Gastroesophageal sphincter (tissue), 4 donors: ENCODE measurements at regions not wholly inside any gene's neighbourhood (a gene's known extent, or its start where the extent isn't known, plus 50 kb on each side); places are given as distances from the start of the nearest gene placed in this dataset.

Experiments
- ATAC-seq: fragments of 150-250 bp; one replicate; pipeline ENCODE4 v1.9.1; 2016; ENCODE audit warnings: mild to moderate bottlenecking, moderate library complexity
- H3K27ac ChIP-seq, 4 donors: fragments of 200-600 bp; sonication (generic) in 3 of 4; 1 replicate in 3 of 4; 2 replicates in 1 of 4; pipeline ENCODE4 v1.5.1; 2016 to 2019
- H3K27me3 ChIP-seq: fragments of 200-600 bp; sonication (generic); one replicate; pipeline ENCODE4 v1.5.1; 2019
- H3K36me3 ChIP-seq, 2 donors: fragments of 200-600 bp; sonication (generic); one replicate each; pipeline ENCODE4 v1.5.1; 2019; ENCODE audit warnings: control low read depth in 1 of 2
- H3K4me1 ChIP-seq, 3 donors: fragments of 200-600 bp; sonication (generic); 1 replicate in 2 of 3; 2 replicates in 1 of 3; pipeline ENCODE4 v1.5.1; 2016 to 2019; ENCODE audit warnings: control low read depth in 2 of 3
- H3K4me3 ChIP-seq, 2 donors: fragments of 200-600 bp; sonication (generic); one replicate each; pipeline ENCODE4 v1.5.1; 2019; ENCODE audit warnings: mild to moderate bottlenecking in 1 of 2, moderate library complexity in 1 of 2
- H3K9me3 ChIP-seq, 3 donors: fragments of 200-600 bp; sonication (generic); one replicate each; pipeline ENCODE4 v1.5.1; 2017 to 2019; ENCODE audit warnings: control low read depth in 2 of 3
- CTCF ChIP-seq, 4 experiments: fragments of 200-600 bp in 2 of 4; fragments of 450-650 bp in 2 of 4; sonication (generic) in 1 of 4; IDR thresholded peaks; one replicate each; pipeline ENCODE4 v1.5.1; 2017 to 2019; ENCODE audit warnings: antibody characterized with exemption in 4 of 4, mild to moderate bottlenecking in 2 of 4, moderate library complexity in 2 of 4
- EP300 ChIP-seq: sonication (generic); formaldehyde crosslinking; IDR thresholded peaks from one replicate; pipeline ENCODE4 v1.6.1; 2017; ENCODE audit warnings: antibody characterized with exemption, mild to moderate bottlenecking
- POLR2A ChIP-seq, 2 donors: fragments of 450-650 bp; IDR thresholded peaks; one replicate each; pipeline ENCODE4 v1.6.1; 2017; ENCODE audit warnings: antibody characterized with exemption in 2 of 2, mild to moderate bottlenecking in 2 of 2, moderate library complexity in 1 of 2
- POLR2AphosphoS5 ChIP-seq: sonication (generic); formaldehyde crosslinking; IDR thresholded peaks from one replicate; pipeline ENCODE4 v1.6.1; 2017; ENCODE audit warnings: antibody characterized with exemption
- WGBS, 2 donors: methylation state at CpG; one replicate each; pipeline ENCODE4 v1.1.5; 2018; ENCODE audit warnings: low coverage in 1 of 2; 5-methylcytosine and 5-hydroxymethylcytosine counted together

DNA sequence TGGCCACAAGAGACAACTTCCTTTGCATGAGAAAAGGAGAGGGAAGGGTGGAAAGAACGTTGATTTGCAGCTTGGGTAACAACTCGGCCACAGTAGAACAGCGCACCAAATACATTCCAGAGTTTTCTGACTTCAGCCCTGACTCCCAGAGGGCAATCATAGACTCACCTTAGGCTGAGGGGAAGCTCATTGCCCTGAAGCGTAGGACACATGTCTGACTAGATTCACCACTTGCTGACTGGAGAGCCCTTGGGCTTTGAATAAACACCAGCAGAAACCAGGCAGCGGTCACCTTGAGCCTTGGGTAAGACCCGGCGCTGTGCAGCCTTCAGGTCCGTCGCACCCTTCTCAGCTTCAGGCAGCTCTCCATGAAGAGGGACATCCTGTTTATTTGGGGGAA lies 151.8 kb upstream of the GRIA4 start:
- Histone ChIP-seq H3K9me3 (peaks cover 0 to 3% (median 0%) of the 10 kb centered on the region in 3 donors), H3K4me3 (no peak overlapping the region), H3K27me3 (no peaks in the 10 kb centered on the region), H3K36me3 (no peaks in the 10 kb centered on the region), H3K27ac (no peak overlapping the region), H3K4me1 (no peaks in the 10 kb centered on the region)
- TF ChIP-seq EP300 (no peak), CTCF (IDR thresholded peaks at IDR 0.05) (no peak), POLR2AphosphoS5 (no peak), POLR2A (IDR thresholded peaks at IDR 0.05) (no peak)
- 83 to 100% methylated on average over 2 to 3 of the region's 9 CpGs for WGBS, 2 donors
- ATAC-seq: no peak

GRCh38 chr11:105456950-105457349 lies 152.9 kb upstream of the GRIA4 start:
- no peaks in the 10 kb centered on the region for H3K4me1 ChIP-seq
- peaks cover 0 to 3% (median 0%) of the 10 kb centered on the region in 3 donors for H3K9me3 ChIP-seq
- no peak overlapping the region for H3K4me3 ChIP-seq
- no peak for TF ChIP-seq POLR2AphosphoS5
- TF ChIP-seq EP300: no peak
- TF ChIP-seq POLR2A (IDR thresholded peaks at IDR 0.05): no peak
- no peak for TF ChIP-seq CTCF (IDR thresholded peaks at IDR 0.05)
- no peaks in the 10 kb centered on the region for H3K27me3 ChIP-seq
- no peak for ATAC-seq
- 82 to 83% methylated on average over 2 to 4 of the region's 4 CpGs for WGBS, 2 donors
- no peaks in the 10 kb centered on the region for H3K36me3 ChIP-seq
- H3K27ac ChIP-seq: no peak overlapping the region

DNA sequence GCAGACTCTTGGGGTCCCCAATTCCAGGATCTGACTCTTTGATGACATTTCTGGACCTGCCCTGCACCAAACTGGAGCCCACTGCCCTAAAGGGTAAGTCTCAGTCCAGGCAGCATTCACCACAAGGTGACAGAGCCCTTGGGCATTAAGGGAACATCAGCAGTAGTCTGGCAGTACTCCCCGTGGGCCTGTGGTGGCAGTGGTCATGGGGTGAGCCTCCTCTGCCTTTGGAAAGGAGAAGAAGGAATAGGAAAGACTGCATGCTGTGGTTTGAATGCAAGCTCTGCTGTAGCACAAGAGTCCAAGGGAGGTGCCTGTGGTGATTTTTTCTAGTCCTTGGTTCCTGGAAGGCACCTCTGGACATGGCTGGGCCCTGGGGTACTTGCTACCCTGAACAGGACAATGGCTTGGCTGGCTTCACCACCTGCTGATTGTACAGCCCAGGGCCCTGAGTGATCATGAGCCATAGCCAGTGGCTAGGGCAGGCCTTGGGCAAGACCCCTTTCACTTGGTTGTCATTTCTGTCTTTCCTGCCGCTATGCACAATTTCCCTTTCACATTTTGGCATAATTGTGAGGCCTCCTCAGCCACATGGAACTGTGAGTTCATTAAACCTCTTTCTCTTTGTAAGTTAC lies 160.7 kb upstream of the GRIA4 start:
- Histone ChIP-seq H3K27me3 (no peaks in the 10 kb centered on the region), H3K4me3 (no peak overlapping the region), H3K9me3 (peaks cover 0 to 7% (median 0%) of the 10 kb centered on the region in 3 donors), H3K27ac (no peak overlapping the region), H3K4me1 (no peaks in the 10 kb centered on the region), H3K36me3 (no peaks in the 10 kb centered on the region)
- ATAC-seq: no peak
- 100% methylated on average over 1 of the region's 2 CpGs; no CpG with 5 or more reads in 1 of the 2 donors for WGBS, 2 donors
- no peak for TF ChIP-seq EP300

GRCh38 chr11:105448703-105449079 lies 161.2 kb upstream of the GRIA4 start:
- Histone ChIP-seq H3K4me1 (no peaks in the 10 kb centered on the region), H3K27ac (no peak overlapping the region), H3K9me3 (peaks cover 0 to 12% (median 0%) of the 10 kb centered on the region in 3 donors), H3K36me3 (no peaks in the 10 kb centered on the region), H3K27me3 (no peaks in the 10 kb centered on the region), H3K4me3 (no peak overlapping the region)
- ATAC-seq: no peak
- TF ChIP-seq POLR2AphosphoS5 (no peak), EP300 (no peak), POLR2A (IDR thresholded peaks at IDR 0.05) (no peak), CTCF (IDR thresholded peaks at IDR 0.05) (no peak)
- WGBS, 2 donors: 95 to 100% methylated on average over 1 to 3 of the region's 4 CpGs

DNA sequence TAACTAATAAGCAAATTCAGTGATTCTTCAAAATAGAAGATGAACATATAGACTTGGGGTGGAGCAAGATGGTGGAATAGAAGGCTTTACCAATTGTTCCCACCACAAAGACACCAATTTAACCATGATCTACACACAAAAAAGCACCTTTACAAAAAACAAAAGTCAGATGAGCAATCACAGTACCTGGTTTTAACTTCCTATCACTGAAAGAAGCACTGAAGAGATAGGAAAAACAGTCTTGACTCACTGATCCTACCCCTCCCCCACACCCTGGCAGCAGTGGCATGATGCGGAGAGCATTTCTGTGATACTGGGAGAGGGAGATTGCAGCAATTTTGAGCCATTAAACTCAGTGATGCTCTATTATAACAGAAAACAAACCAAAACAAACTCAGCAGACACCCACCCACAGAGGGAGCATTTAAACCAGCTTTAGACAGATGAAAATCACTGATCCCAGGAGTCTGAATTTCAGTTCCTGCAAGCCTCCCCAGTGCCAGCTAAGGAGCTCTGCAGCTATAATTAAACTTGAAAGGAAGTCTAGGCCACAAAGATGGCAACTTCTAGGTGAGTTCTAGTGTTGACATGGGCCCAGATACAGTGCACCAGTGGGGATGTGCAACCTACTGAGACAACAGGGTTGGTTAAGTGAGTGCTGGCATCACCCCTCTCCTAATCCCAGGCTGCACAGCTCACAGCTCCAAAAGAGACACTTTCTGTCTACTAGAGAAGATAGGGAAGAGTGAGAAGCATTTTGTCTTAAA lies 161.8 kb upstream of the GRIA4 start:
- ATAC-seq: no peak
- no peak overlapping the region for H3K4me3 ChIP-seq

More for the DNA sequence above, 161.8 kb upstream of the GRIA4 start:
- H3K4me1 ChIP-seq: no peaks in the 10 kb centered on the region
- WGBS, 2 donors: 100% methylated on average over 1 of the region's 1 CpG; no CpG with 5 or more reads in 1 of the 2 donors
- TF ChIP-seq EP300 (no peak), POLR2A (IDR thresholded peaks at IDR 0.05) (no peak), CTCF (IDR thresholded peaks at IDR 0.05) (no peak), POLR2AphosphoS5 (no peak)
- no peak overlapping the region for H3K27ac ChIP-seq
- H3K27me3 ChIP-seq: no peaks in the 10 kb centered on the region
- H3K36me3 ChIP-seq: no peaks in the 10 kb centered on the region
- peaks cover 0 to 17% (median 0%) of the 10 kb centered on the region in 3 donors for H3K9me3 ChIP-seq
